T-helper 1 cell treated with Interleukin-12 subunit alpha and Interleukin-12 subunit beta and Interleukin-4 antibody, amounts not matched to agents 30 ng/mL and 1 ng/mL, for 36 hours (primary cell): ENCODE measurements at regions not wholly inside any gene's neighbourhood (a gene's known extent, or its start where the extent isn't known, plus 50 kb on each side); places are given as distances from the start of the nearest gene placed in this dataset.

Experiments
- intact Hi-C: fragments of 100-400 bp; cut with micrococcal nuclease; formaldehyde crosslinking; loops from one replicate; pipeline ENCODE4 v1.15.1; 2024

GRCh38 chr12:127657036-127657435 is 609.9 kb upstream of the TMEM132C start:
- intact Hi-C loops: no loop called here

- intact Hi-C loops: no loop called here
These were observed 606.0 kb upstream of the TMEM132C start for GRCh38 chr12:127660961-127661360.

- intact Hi-C loops: no loop called here
These were observed 603.3 kb upstream of the TMEM132C start for GRCh38 chr12:127663716-127664115.

- intact Hi-C loops: no loop called here
These were observed 602.1 kb upstream of the TMEM132C start for GRCh38 chr12:127664901-127665300.

GRCh38 chr12:127667131-127667685 is 599.8 kb upstream of the TMEM132C start:
- intact Hi-C loops: no loop called here

- intact Hi-C loops: no loop called here
These were observed 596.7 kb upstream of the TMEM132C start for GRCh38 chr12:127670294-127670693.

GRCh38 chr12:127670796-127671195 is 596.2 kb upstream of the TMEM132C start:
- intact Hi-C loops: no loop called here

- intact Hi-C loops: loop anchor here (2.0 to 5.0 kb wide), 2 partner anchors 114 to 1607 kb away; no protein-coding TSS in a partner anchor
These were observed 591.0 kb upstream of the TMEM132C start for GRCh38 chr12:127675936-127676335.

GRCh38 chr12:127677537-127678131 is 589.3 kb upstream of the TMEM132C start:
- intact Hi-C loops: loop anchor here (1.0 to 5.0 kb wide), 4 partner anchors 115 to 1609 kb away; no protein-coding TSS in a partner anchor

- intact Hi-C loops: loop anchor here (5.0 kb wide), 1 partner anchor 117 kb away; no protein-coding TSS in a partner anchor
These were observed 588.0 kb upstream of the TMEM132C start for GRCh38 chr12:127678945-127679344.

GRCh38 chr12:127680516-127680915 is 586.5 kb upstream of the TMEM132C start:
- intact Hi-C loops: loop anchor here (10.0 kb wide), 1 partner anchor 384 kb away; no protein-coding TSS in a partner anchor

GRCh38 chr12:127681151-127681754 is 585.7 kb upstream of the TMEM132C start:
- intact Hi-C loops: loop anchor here (10.0 kb wide), 1 partner anchor 384 kb away; no protein-coding TSS in a partner anchor

GRCh38 chr12:127685491-127685890 is 581.5 kb upstream of the TMEM132C start:
- intact Hi-C loops: loop anchor here (10.0 kb wide), 1 partner anchor 379 kb away; no protein-coding TSS in a partner anchor

GRCh38 chr12:127685931-127686330 is 581.0 kb upstream of the TMEM132C start:
- intact Hi-C loops: loop anchor here (10.0 kb wide), 1 partner anchor 379 kb away; no protein-coding TSS in a partner anchor

GRCh38 chr12:127687181-127687580 is 579.8 kb upstream of the TMEM132C start:
- intact Hi-C loops: loop anchor here (10.0 kb wide), 1 partner anchor 378 kb away; no protein-coding TSS in a partner anchor

- intact Hi-C loops: loop anchor here (10.0 kb wide), 1 partner anchor 376 kb away; no protein-coding TSS in a partner anchor
These were observed 578.0 kb upstream of the TMEM132C start for GRCh38 chr12:127688906-127689428.

GRCh38 chr12:127690161-127690560 is 576.8 kb upstream of the TMEM132C start:
- intact Hi-C loops: no loop called here

GRCh38 chr12:127696963-127697362 is 570.0 kb upstream of the TMEM132C start:
- intact Hi-C loops: no loop called here

- intact Hi-C loops: no loop called here
These were observed 563.9 kb upstream of the TMEM132C start for GRCh38 chr12:127703026-127703425.

- intact Hi-C loops: no loop called here
These were observed 555.9 kb upstream of the TMEM132C start for GRCh38 chr12:127711108-127711507.

GRCh38 chr12:127712561-127712960 is 554.4 kb upstream of the TMEM132C start:
- intact Hi-C loops: no loop called here

GRCh38 chr12:127716166-127716565 is 550.8 kb upstream of the TMEM132C start:
- intact Hi-C loops: no loop called here
